DMS 273 (cell line): ENCODE measurements at regions not wholly inside any gene's neighbourhood (a gene's known extent, or its start where the extent isn't known, plus 50 kb on each side); places are given as distances from the start of the nearest gene placed in this dataset.

Experiments used
- DNase-seq: peaks from one replicate; lab custom pipeline; 2025; ENCODE audit not compliant: unreplicated experiment; lab: John Stamatoyannopoulos, UW

DNA sequence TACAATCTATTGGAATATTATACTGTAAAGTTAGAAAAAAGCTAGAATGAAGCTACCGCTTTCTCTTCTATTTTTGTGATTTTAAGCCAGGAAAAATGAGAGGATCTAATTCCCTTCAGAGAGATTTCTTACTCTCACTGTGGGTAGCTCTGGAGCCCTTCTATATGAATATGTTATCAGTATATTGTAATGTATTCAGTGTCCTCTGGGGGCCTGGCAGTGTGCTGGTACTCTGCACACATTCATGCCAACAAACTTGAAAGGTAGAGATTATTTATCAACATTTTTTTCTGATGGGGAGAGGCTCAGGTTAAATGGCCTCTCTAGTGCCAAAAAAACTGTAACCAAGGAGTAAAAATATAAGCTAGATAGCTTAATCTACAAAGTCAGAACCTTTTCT lies 292.8 kb downstream of the TTC6 start:
- no peak for DNase-seq

DNA sequence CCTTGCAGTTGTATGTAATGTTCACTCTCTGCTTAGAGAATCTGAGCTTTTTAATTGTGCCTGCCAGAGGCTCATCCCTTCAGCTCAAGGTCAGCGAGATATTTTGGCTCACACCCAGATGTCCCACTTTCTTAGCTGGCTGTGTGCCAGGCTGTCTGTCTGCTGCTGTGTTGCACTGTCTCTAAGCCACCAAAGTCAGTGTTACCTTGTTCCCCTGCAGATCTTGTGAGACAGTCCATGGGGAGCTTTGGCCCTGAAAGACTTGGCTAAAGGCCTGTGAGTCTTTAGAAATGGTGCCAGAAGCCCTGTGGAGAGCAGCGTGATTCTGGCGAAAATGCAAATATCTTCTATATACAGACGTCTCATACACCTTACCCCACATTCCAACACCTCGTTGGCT lies 293.7 kb downstream of the TTC6 start:
- DNase-seq = peak; percentile 74

DNA sequence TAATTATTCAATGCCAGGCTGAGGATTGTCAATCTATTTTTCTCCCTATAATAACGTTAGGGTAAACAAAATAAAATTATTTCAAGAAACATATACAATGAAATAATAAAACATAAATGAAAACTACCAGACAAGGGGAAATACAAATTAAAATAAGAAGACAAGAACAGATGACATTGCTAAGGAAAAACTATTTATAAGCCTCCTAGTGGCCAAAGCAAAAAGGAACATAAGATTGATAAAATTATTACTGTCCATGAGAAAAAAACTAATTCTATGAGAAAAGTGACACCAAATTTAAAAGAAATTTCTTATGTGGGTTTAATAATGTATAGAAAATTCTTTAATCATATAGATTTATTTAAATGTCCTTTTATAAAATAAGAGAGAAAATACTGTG lies 294.7 kb downstream of the TTC6 start:
- DNase-seq = peak; percentile 16

DNA sequence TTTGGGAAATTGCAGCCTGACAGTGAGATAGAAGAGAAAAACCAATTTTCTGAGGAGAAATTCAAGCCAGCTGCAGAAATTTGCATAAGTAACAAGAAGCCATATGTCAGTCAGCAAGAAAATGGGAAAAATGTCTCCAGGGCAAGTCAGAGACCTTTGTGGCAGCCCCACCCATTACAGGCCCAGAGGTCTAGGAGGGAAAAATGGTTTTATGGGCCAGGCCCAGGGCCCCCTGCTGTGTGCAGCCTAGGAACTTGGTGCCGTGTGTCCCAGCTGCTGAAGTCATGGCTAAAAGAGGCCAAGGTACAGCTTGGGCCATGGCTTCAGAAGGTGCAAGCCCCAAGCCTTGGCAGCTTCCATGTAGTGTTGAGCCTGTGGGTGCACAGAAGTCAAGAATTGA lies 296.1 kb downstream of the TTC6 start:
- DNase-seq = peak; percentile 6

DNA sequence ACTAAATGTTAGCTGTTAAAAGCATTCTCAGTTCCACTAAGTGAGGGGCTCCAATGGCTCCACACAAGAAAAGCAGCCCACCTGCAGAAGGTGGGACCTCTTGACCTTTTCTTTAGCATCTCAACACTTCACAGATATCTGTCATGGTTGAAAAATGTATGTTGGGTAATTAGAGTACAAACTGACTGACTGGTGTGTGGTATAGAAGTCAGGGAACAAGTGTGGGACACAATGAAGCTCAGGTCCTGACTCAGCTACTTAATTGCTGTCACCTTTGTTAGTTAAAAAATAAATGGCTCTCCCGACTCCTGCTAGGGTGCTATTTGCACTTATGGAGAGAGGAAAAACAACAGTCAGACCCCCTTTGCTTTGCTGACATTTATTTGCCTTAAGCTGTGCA lies 299.0 kb downstream of the TTC6 start:
- no peak for DNase-seq

DNA sequence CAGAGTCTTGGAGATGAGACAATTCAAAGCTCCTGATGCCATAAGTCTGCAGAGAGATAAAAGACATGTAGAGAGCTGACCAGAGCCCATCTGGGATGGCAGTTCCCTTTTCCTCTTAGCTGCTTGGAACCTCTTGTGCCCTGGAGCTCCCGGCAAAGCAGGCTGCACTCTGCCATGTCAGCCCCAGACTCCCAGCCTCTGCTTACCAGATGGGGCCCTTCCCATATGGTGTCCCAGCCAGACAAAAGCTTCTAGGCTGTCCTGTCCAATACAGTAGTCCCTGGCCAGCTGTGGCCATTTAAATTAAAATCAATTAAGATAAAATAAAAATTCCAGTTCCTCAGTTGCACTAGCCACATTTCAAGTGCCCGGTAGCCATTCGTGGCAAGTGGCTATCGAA lies 303.9 kb downstream of the TTC6 start:
- peak; percentile 7 for DNase-seq

DNA sequence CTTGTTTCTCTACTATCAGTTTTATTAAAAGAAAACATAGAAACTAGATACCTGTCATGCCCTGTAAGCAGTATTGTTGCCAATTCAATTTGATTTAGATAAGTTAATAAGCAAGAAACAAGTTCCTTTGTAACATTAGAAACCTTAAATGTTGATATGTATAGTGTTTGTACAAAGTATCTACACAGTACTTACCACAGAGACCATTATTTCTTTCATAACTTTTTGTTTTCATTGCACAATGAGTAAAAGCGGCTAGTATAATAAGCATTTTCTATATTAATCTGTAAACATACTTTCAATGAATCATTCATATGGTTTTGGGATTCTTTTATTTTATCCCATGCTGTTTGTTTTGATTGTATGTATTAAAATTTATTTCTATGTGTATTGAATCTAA lies 305.1 kb downstream of the TTC6 start:
- no peak for DNase-seq

DNA sequence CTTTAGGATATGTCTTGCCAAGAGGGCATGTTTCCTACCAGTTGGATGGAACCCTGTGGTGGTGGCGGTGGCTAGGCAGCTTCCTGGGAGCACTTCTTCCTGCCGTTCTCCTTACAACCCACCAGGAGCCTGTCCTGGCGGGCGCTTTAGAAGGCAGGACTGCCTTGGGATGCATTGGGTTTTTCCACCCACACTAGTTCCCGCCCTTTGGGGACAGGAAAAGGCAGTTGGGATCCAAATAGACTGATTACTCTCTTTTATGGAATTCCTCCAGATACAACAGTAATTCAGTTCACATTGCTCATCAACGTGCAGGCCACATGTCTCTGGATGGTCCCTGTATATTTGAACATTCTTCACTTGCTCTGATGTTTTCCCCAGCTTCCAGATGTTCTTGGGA lies 305.7 kb upstream of the SSTR1 start:
- DNase-seq = no peak

DNA sequence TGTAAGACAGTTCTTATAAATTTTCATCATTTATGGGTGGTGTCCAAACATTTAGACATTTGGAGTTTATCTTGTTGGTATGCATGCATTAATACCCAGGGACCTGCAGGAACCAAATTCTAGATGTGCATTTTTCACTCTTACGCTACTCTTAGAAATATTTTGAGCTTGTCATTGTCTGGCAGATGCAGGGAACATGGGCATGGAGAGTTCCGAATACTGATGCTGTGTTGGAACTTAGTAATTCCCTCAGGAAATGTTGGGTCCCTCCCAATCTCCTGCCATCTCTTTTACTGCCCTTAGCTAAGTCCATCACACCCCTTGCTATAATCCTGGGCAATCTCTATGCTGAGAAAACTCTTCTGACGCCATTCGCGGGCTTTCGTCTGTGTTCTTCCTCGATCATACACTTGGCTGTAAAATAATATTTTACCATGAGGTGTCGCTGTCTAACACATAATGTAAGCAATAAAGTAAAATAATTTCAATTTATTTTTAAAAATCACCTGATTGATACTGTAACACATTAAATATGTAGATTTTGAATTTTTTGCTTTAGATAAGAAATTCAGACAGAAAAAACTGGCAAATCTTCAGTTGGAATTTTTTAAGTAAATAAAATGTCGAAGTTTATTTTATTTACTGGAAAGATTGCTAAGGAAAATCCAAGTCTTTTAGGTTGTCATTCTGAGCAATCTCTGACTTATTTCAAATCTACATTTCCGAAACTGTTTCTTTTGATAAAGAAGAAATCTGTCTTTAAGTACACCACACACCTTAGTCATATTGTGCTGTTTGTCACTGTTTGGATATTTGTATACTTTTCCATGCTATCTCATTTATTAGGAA lies 304.1 kb upstream of the SSTR1 start:
- peak; percentile 87 for DNase-seq

DNA sequence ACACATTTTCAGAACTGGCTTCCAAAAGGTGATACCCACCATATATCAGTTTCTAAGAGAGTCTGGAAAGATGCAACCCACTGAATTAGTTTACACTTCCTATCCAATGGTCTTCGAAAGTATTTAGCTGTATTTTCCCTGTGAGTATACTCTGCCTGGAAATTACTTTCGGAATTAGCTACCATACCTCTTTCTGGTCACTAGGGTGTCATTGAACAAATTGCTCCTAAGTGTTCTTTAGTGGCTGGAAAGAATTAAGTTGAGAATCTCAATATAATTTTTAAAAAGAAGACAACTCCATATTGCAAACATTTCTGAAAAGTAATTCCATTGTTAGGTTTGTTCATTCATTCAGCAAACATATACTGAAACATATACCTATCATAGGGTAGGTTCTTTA lies 283.1 kb upstream of the SSTR1 start:
- peak; percentile 3 for DNase-seq

DNA sequence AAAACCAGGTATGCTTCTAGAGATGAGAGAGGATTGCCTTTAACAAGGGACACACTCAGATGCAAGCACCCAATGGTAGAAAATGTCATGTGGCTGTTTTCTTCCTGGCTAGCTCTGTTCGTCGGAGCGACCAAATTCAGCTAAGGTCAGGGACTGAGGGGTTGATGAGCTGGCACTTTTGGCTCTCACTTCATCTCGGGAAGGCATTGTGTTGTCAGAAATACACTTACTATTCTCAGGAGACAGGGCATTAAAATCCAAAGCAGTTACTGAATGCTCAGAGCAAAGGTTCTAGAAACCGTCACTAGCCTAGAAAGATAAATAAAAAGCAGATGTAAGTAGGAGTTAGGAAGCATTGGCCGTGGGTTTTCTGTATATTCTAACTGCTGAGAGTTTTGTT lies 275.7 kb upstream of the SSTR1 start:
- no peak for DNase-seq

DNA sequence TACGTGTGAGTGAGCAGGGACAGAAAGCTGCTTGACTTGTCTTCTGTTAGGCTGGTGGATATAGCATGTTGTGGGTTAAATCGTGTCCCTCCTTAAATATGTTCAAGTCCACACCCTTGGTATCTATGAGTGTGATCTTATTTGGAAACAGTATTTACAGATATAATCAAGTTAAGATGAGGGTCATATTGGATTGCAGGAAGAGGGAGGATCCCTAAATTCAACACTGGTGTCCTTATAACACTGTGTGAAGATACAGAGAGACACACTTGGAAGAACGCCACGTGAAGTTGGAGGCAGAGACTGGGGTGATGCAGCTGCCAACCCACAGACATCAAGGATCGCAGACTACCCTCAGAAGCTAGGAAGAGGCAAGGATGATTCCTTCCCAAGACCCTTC lies 275.2 kb upstream of the SSTR1 start:
- DNase-seq = no peak

DNA sequence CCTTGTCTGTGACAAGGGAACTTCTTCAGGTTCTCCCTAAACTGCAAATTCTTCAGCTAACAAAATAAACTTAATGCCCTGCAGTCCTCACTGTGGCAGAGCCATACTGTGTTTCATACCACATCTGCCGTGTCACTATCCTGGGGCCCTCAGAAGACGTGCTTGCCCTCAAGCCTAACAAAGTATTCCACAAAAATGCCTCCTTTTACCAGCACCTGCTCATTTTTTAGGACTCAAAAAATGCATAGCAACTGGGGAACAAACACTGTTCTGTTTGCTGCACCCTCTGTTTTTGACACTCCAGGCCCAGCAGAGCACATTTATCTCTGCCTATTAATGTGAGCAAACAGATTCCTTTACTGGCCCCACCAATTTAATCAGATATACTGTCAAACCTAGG lies 270.7 kb upstream of the SSTR1 start:
- DNase-seq = no peak

DNA sequence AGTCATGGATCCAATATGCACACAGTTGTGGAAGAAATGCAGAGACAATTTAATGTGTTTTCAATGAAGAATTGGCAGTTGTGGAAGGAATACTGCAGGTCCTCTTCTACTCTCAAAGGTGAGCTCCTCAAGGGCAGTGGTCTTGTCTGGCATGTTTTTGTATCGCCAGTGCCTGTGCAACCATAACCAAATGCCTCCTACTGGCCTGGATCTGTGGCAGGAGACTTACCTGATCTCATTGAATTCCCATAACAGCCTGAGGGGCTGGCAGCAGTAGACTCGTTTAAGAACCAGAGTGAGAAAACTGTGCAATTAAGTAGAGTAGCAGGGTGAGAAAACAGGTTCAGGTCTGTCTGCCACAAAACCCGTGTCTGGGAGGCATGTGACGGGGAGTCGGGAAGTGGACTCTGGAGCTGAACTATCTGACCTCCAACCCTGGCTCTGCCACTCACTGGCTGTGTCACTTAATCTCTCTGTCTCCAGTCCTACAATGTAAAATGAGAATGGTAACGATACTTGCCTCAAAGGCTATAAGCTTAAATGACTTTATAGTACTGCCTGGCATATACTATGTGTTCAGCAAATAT lies 268.2 kb upstream of the SSTR1 start:
- DNase-seq = no peak

DNA sequence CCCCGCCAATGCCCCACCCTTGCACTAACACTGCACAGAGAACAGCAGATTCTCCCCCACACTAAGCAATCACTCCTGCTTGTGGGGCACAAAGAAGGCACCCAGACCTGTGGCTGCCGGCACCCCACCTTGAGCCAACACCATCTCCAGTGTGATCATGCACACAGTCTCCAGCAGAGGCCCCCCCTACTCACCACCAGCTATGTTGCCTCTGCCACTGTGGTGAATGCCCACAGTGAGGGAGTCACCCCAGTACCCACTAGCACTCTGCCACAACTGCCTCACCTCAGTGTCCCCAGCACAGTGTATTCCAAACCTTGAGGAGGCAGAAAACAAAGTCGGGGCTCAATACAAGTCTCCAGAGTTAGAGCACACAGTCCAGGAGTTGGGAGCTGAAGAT lies 261.7 kb upstream of the SSTR1 start:
- no peak for DNase-seq

DNA sequence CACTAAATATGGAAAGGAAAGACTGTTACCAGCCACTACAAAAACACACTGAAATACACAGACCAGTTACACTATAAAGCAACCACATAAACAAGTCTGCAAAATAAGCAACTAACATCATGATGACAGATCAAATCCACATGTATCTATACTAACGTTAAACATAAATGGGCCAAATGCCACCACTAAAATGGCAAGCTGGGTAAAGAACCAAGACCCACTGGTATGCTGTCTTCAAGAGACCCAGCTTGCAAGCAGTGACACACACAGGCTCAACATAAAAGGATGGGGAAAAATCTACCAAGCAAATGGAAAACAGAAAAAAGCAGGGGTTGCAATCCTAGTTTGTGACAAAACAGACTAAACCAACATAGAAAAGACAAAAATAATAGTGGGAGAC lies 260.9 kb upstream of the SSTR1 start:
- DNase-seq = no peak

DNA sequence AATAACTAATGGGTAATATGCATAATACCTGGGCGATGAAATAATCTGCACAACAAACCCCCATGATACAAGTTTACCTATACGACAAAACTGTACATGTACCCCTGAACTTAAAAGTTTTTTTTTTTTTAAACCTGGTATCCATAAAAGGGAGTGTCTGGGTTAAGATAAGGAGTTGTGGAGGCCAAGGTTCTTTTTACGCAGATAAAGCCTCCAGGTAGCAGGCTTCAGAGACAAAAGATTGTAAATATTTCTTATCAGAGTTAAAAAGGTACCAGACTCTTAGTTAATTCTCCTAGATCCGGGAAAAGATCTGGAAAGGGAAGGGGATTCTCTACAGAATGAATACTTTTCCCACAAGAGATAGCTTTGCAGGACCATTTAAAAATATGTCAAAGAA lies 259.4 kb upstream of the SSTR1 start:
- DNase-seq = no peak

DNA sequence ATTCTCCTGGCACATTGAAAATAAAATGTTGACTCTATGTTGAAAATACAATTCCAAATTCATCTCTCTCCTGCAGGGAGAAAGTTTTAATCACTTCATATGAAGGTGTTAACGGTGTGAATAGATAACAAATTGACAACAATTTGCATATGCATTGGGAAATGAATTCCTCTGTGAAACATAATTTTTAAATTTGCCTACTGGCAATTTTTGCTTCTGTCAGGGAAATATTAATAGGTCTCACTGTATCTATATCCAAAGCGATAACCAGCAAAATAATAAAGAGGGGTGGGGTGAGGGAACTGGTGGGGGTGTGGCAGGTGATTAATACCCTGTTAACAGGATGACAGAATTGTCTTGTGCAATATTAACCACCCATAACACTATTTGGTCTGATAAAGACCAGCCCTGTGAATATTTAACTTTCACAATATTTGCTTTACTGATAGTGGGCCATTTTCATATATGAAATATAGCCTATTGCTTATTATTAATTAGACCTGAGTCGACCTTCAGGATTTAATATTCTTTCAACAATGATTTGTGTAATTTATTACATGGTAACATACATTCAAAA lies 239.0 kb upstream of the SSTR1 start:
- no peak for DNase-seq

DNA sequence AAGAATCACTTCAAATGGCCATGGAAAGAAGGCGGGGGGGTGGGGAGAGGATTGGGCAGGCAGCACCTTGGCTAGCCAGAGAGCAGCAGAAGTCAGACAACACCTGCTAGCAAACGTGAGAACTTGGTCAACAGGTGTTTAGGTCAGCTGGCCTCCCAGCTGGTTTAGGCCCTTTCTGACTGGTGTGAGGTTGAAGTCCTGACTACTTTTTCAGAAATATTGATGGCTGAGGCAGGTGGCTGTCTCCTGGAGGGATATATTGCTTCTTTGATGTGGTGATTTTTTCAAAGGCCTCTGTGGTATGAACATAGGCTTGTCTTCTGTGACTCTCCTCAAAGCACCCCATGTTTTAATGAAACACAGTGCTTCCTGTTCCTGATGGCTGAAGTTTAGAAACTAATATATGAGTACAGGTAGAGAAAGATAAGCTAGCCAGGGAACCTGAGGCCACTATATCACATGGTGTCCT lies 238.2 kb upstream of the SSTR1 start:
- DNase-seq = no peak

DNA sequence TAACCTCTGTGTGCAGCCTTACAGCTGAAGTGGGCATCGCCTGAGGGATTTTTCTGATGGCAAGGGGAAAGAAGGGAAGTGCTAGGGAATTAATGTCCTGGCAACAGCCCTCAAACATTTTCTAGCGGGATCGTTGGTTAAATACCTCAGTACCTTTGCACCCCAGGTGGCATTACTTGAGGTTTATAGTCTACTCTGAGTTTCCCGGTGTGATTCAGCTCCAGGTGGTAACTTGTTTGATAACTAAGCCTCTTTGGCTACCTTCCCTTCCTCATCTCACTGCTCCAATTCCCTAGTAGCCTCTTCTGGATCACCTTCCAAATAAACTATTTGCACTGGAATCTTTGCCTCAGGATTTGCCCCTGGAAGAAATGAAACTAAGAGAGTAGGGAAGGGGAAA lies 237.0 kb upstream of the SSTR1 start:
- DNase-seq = no peak

DNA sequence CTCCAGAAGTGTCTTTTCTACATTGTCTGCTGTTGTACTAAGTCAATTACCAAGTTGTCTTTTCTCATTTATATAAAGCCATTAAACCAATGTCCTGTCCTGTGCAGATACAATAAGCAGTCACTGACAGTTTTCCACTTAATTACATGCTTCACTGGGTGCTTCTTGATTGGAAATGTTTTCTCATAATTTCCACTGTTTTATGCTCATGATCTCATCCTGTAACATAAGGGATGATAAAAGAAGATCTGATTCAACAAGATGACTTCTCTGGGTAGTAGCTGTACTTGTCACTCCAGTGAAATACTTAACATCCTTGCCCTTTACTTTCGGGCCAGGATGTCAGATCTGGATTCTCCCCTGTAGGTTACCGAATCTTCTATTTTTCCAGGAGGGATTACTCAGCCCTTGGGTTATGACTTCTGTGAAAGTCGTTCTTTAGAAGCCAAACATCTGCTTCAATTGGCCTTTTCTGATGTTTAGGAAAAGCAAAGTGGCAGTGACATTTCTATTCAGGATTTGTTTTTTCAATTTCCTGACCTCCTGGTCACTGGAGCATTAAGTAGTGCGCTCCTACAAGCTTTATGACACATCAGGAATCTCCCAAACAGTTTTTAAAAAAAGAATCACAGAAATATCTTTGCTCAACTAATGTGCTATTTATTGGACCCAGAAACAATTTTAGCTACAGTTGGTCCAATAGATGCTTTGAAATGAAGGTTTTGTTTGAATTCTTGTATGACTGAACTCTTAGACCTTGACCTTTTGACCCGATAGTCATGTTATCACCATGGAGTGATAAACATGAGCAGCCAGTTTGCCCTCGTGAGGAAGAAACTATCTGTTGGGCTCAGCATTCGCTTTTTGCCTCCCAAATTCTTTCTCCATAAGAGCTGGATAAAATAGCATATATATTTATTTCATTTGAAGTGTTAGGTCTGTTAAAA lies 234.5 kb upstream of the SSTR1 start:
- DNase-seq = no peak
